SK-N-SH (cell line): ENCODE measurements at regions not wholly inside any gene's neighbourhood (a gene's known extent, or its start where the extent isn't known, plus 50 kb on each side); places are given as distances from the start of the nearest gene placed in this dataset.

Experiments
- CTCF ChIA-PET: fragments of 300-600, 350-600 bp; formaldehyde crosslinking; extraction: SDS; loops from one replicate; lab custom pipeline; 2021; lab: Yijun Ruan, JAX
- POLR2A ChIA-PET: fragments of 350-600 bp; sonication (Branson Sonifier 250); formaldehyde crosslinking; extraction: SDS; loops from one replicate; lab custom pipeline; 2020; ENCODE audit warnings: antibody characterized with exemption, inconsistent platforms; lab: Yijun Ruan, JAX
- DNase-seq: peaks from one replicate; pipeline ENCODE4 v3.0.0; 2012
- H2AFZ ChIP-seq: fragments of 200-600 bp; sonication (generic); 2 replicates; pipeline ENCODE4 v1.8.1; 2016; ENCODE audit warnings: antibody characterized with exemption, mild to moderate bottlenecking, low read depth
- H3F3A ChIP-seq: fragments of 200-600 bp; sonication (generic); replicated peaks from 2 replicates; pipeline ENCODE3; 2016; ENCODE audit warnings: antibody characterized with exemption, mild to moderate bottlenecking; ENCODE audit not compliant: insufficient read depth
- H3K27ac ChIP-seq, 2 experiments: fragments of 200-500 bp in 1 of 2; fragments of 200-600 bp in 1 of 2; sonication (Bioruptor generic) in 1 of 2; sonication (generic), shearing (Covaris generic) in 1 of 2; 2 replicates each; pipeline versions ENCODE4 v1.5.1 to v1.6.1; 2014 to 2016; ENCODE audit warnings: low read depth in 2 of 2, inconsistent platforms in 1 of 2, low read length in 1 of 2, mild to moderate bottlenecking in 1 of 2, mixed read lengths in 1 of 2
- H3K27me3 ChIP-seq: fragments of 200-600 bp; sonication (generic), shearing (Covaris generic); 2 replicates; pipeline ENCODE4 v1.6.1; 2016; ENCODE audit warnings: mixed run types; ENCODE audit not compliant: insufficient read depth
- H3K36me3 ChIP-seq, 2 experiments: fragments of 200-500 bp in 1 of 2; fragments of 200-600 bp in 1 of 2; sonication (Bioruptor generic) in 1 of 2; sonication (generic) in 1 of 2; replicated peaks in 1 of 2; 2 replicates each; pipeline versions ENCODE3 to v1.5.1; 2014 to 2016; ENCODE audit warnings: low read length in 1 of 2, mild to moderate bottlenecking in 1 of 2; ENCODE audit not compliant: insufficient read depth in 2 of 2, control insufficient read depth in 1 of 2
- H3K4me1 ChIP-seq, 2 experiments: fragments of 200-500 bp in 1 of 2; fragments of 200-600 bp in 1 of 2; sonication (Bioruptor generic) in 1 of 2; sonication (generic), shearing (Covaris generic) in 1 of 2; 2 replicates each; pipeline versions ENCODE4 v1.5.1 to v1.6.1; 2014 to 2016; ENCODE audit warnings: low read depth in 1 of 2, low read length in 1 of 2, mixed run types in 1 of 2; ENCODE audit not compliant: insufficient read depth in 2 of 2, control insufficient read depth in 1 of 2
- H3K4me2 ChIP-seq: fragments of 200-600 bp; sonication (generic), shearing (Covaris generic); 2 replicates; pipeline ENCODE4 v1.6.1; 2017; ENCODE audit warnings: mixed run types
- H3K4me3 ChIP-seq, 2 experiments: fragments of 200-500 bp in 1 of 2; fragments of 200-600 bp in 1 of 2; sonication (Bioruptor generic) in 1 of 2; sonication (generic), shearing (Covaris generic) in 1 of 2; 2 replicates each; pipeline versions ENCODE4 v1.5.1 to v1.8.1; 2014 to 2016; ENCODE audit warnings: low read depth in 2 of 2, inconsistent platforms in 1 of 2, low read length in 1 of 2, mild to moderate bottlenecking in 1 of 2, mixed read lengths in 1 of 2, moderate library complexity in 1 of 2
- H3K79me2 ChIP-seq: fragments of 200-600 bp; sonication (generic); 2 replicates; pipeline ENCODE4 v1.8.1; 2017; ENCODE audit warnings: mild to moderate bottlenecking; ENCODE audit not compliant: insufficient read depth
- H3K9ac ChIP-seq: fragments of 200-600 bp; sonication (generic); 2 replicates; pipeline ENCODE4 v1.6.1; 2017; ENCODE audit warnings: mixed run types
- H3K9me2 ChIP-seq: fragments of 200-600 bp; sonication (generic); 2 replicates; pipeline ENCODE4 v1.6.1; 2017; ENCODE audit warnings: mixed run types
- H3K9me3 ChIP-seq: fragments of 200-600 bp; sonication (generic); 2 replicates; pipeline ENCODE4 v1.6.1; 2017; ENCODE audit warnings: mixed run types, mild to moderate bottlenecking, moderate library complexity
- H4K20me1 ChIP-seq: fragments of 200-600 bp; sonication (generic); 2 replicates; pipeline ENCODE4 v1.6.1; 2017; ENCODE audit warnings: mild to moderate bottlenecking, mixed run types; ENCODE audit not compliant: insufficient read depth
- EP300 ChIP-seq, 2 experiments: IDR thresholded peaks; 2 replicates each; pipeline versions ENCODE4 v1.4.0 to v1.6.1; 2012; ENCODE audit warnings: borderline replicate concordance in 1 of 2, low read depth in 1 of 2, low read length in 1 of 2
- EZH2phosphoT487 ChIP-seq: fragments of 200-600 bp; sonication (generic); IDR thresholded peaks from 2 replicates; pipeline ENCODE4 v1.6.1; 2017; ENCODE audit warnings: low read depth, mixed run types, mild to moderate bottlenecking, antibody characterized with exemption, moderate library complexity, borderline replicate concordance
- FOSL2 ChIP-seq: IDR thresholded peaks from 2 replicates; pipeline ENCODE4 v1.4.0; 2012; ENCODE audit warnings: low read depth, mild to moderate bottlenecking, moderate library complexity, borderline replicate concordance
- FOXM1 ChIP-seq: IDR thresholded peaks from 2 replicates; pipeline ENCODE4 v1.4.0; 2012; ENCODE audit warnings: low read depth, mild to moderate bottlenecking
- MEF2A ChIP-seq: IDR thresholded peaks from 2 replicates; pipeline ENCODE4 v1.4.0; 2012; ENCODE audit warnings: low read depth, borderline replicate concordance
- NFIC ChIP-seq: IDR thresholded peaks from 2 replicates; pipeline ENCODE4 v1.4.0; 2012; ENCODE audit warnings: borderline replicate concordance
- NRF1 ChIP-seq: IDR thresholded peaks from 2 replicates; pipeline ENCODE4 v1.6.1; 2012; ENCODE audit warnings: low read depth, mild to moderate bottlenecking, low read length
- SIN3A ChIP-seq: IDR thresholded peaks from 2 replicates; pipeline ENCODE4 v1.6.1; 2012; ENCODE audit warnings: low read depth, mild to moderate bottlenecking, low read length, moderate library complexity, borderline replicate concordance
- TCF12 ChIP-seq: IDR thresholded peaks from 2 replicates; pipeline ENCODE4 v1.4.0; 2012
- USF2 ChIP-seq: fragments of 150-350 bp; IDR thresholded peaks from 2 replicates; pipeline ENCODE4 v1.6.1; 2017; ENCODE audit warnings: antibody characterized with exemption, low read length, low read depth, borderline replicate concordance
- ZBTB33 ChIP-seq: IDR thresholded peaks from 2 replicates; pipeline ENCODE4 v1.4.0; 2012; ENCODE audit warnings: low read depth, borderline replicate concordance
- WGBS: methylation state at CpG from one replicate; pipeline ENCODE4 v1.1.6; 2017; ENCODE audit warnings: low lambda C conversion rate; 5-methylcytosine and 5-hydroxymethylcytosine counted together
- TF ChIP-seq, protein P1 (sequence below): fragments of 150-350 bp; IDR thresholded peaks from 2 replicates; pipeline ENCODE4 v1.6.1; 2016; ENCODE audit warnings: mild to moderate bottlenecking, low read depth, low read length

DNA sequence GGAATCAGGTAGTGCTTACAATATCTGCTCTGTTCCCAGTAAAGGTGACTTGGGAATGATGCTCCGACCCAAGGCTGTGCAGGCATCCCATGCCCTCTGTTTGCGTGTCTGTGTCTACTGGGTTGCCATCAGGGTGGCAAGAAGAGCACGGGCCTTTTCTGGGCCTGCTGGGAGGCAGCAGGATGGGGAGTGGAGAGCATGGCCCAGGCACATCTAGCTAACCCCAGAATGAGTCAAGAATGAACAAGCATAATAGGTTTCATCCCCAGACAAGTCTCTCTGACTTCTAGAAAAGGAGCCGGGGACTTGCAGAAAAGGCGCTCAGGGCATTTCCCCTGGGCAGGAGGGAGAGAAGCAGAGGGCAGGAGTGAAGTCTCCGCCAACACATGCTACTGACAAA lies 260.4 kb downstream of the IRX1 start (continued):
- TF ChIP-seq, protein P1, sequence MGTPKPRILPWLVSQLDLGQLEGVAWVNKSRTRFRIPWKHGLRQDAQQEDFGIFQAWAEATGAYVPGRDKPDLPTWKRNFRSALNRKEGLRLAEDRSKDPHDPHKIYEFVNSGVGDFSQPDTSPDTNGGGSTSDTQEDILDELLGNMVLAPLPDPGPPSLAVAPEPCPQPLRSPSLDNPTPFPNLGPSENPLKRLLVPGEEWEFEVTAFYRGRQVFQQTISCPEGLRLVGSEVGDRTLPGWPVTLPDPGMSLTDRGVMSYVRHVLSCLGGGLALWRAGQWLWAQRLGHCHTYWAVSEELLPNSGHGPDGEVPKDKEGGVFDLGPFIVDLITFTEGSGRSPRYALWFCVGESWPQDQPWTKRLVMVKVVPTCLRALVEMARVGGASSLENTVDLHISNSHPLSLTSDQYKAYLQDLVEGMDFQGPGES = no peak
- TF ChIP-seq NFIC (no peak), NRF1 (no peak), MEF2A (no peak), EZH2phosphoT487 (no peak)

DNA sequence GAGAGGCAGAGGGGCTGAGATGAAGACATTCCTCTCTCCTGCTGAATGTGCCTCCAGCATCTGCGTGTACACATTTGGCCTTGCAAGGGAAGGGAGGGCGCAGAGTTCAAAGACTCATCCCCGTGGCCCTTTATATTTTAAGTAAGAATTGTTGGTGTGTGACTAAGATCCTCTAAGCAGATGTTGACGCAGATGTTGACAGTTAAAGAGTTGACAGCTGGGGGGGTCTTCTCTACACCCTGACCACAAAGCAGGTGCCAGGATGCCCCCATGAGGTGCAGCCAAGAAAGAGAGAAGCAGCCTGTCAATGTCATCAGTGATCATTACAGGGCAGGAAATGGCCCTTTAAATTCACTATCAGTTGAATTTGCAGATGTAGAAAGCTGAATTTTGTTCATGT lies 262.9 kb downstream of the IRX1 start:
- Histone ChIP-seq H3K9ac (no peak overlapping the region), H3F3A (no peaks in the 10 kb centered on the region), H3K4me3 (no peak overlapping the region), H3K4me1 (no peaks in the 10 kb centered on the region)
- no peak for DNase-seq
- POLR2A ChIA-PET = no interaction called here
- WGBS = 14% methylated on average over 4 of the region's 4 CpGs
- CTCF ChIA-PET = no interaction called here
- no peak for TF ChIP-seq USF2
- TF ChIP-seq EP300 (IDR thresholded peaks at IDR 0.05; ENCODE audit: borderline replicate concordance in 1 of 2, low read depth in 1 of 2, low read length in 1 of 2) = no peak
- TF ChIP-seq FOSL2 = no peak
- TF ChIP-seq, all 33 proteins: peak for 0
- no peaks in the 10 kb centered on the region for H3K36me3 ChIP-seq
- H2AFZ ChIP-seq = no peak overlapping the region
- no peaks in the 10 kb centered on the region for H4K20me1 ChIP-seq
- no peak overlapping the region for H3K27ac ChIP-seq
- no peaks in the 10 kb centered on the region for H3K79me2 ChIP-seq
- no peaks in the 10 kb centered on the region for H3K9me2 ChIP-seq
- H3K27me3 ChIP-seq = no peaks in the 10 kb centered on the region
- H3K9me3 ChIP-seq = no peaks in the 10 kb centered on the region
- no peak overlapping the region for H3K4me2 ChIP-seq

DNA sequence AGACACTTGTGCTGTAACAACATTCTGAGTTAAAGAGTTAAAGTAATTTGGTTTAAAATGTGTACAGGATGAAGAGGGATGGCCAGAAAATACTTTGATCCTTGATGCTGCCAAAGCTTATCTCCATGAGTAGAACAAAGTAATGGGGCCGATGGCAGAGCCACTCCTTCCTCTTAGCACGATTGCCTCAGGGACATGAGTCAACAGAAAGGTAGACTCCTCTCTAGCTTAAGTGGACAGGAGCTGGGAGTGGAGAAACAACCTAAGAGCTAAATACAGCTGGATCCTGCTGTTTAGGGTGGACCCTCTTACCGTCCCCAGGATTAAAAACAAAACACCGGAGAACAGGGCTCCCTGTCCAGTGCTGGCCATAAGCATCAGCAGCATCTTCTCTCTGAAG lies 267.3 kb downstream of the IRX1 start:
- Histone ChIP-seq H2AFZ (no peak overlapping the region), H3K27ac (no peak overlapping the region), H3K4me3 (no peak overlapping the region), H3K9me3 (no peaks in the 10 kb centered on the region), H3K79me2 (no peaks in the 10 kb centered on the region), H3K36me3 (no peaks in the 10 kb centered on the region), H3K4me1 (no peaks in the 10 kb centered on the region), H3K9me2 (no peaks in the 10 kb centered on the region), H3K9ac (no peak overlapping the region), H3K4me2 (no peak overlapping the region), H3K27me3 (no peaks in the 10 kb centered on the region), H4K20me1 (no peaks in the 10 kb centered on the region), H3F3A (no peaks in the 10 kb centered on the region)
- ChIA-PET CTCF (no interaction called here), POLR2A (no interaction called here)
- DNase-seq = no peak
- WGBS = 18% methylated on average over 4 of the region's 4 CpGs
- TF ChIP-seq SIN3A (no peak), ZBTB33 (no peak), EP300 (IDR thresholded peaks at IDR 0.05; ENCODE audit: borderline replicate concordance in 1 of 2, low read depth in 1 of 2, low read length in 1 of 2) (no peak), TCF12 (no peak), FOSL2 (no peak), FOXM1 (no peak)
